ENCODE measurements at regions not wholly inside any gene's neighbourhood (a gene's known extent, or its start where the extent isn't known, plus 50 kb on each side); places are given as distances from the start of the nearest gene placed in this dataset.

DNA sequence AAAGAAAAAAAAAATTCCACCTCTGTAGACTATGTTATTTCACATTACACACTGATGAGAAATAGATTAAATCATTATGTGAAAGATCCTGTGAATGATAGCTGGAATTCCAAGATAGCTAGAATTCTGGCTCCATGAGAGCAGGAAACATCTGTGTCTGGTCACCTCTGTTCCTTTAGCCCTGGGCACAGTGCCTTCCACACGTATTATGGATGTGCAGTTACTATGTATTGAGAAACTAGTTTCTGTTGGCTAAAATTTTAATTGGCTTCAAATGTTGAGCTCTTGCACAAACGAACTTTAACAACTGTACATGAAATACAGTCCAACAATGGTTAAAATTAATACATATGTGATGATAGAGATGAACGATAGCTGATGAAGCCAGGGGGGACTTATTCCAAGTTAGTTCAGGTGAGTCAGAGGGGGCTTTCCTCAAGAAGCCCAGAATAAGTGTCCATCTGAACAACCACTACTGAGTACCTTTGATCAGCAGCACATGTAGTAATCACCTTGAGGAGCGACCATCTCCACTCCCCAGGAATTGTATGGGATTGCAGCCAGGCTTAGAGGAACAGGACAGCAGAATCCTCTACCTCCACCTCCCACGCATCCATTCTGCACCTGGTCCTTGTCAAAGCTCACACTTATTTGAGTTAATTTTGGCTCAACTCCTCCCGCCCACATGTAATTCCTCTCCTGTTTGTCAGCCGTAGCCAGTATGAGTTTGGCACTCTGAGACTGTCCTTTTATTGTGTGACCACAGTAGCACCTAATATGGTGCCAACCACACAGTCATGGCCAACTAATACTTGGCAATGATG is 68.6 kb downstream of the NABP1 start:
- H3K36me3 ChIP-seq: no peaks in the 10 kb centered on the region
- H3K27me3 ChIP-seq: no peaks in the 10 kb centered on the region
- no peak overlapping the region for H3K27ac ChIP-seq
- no peak for DNase-seq
- intact Hi-C loops (cut with DNase I; ENCODE audit: low total_unique reads): no loop called here
- no peaks in the 10 kb centered on the region for H3K4me1 ChIP-seq
- TF ChIP-seq, protein P1, sequence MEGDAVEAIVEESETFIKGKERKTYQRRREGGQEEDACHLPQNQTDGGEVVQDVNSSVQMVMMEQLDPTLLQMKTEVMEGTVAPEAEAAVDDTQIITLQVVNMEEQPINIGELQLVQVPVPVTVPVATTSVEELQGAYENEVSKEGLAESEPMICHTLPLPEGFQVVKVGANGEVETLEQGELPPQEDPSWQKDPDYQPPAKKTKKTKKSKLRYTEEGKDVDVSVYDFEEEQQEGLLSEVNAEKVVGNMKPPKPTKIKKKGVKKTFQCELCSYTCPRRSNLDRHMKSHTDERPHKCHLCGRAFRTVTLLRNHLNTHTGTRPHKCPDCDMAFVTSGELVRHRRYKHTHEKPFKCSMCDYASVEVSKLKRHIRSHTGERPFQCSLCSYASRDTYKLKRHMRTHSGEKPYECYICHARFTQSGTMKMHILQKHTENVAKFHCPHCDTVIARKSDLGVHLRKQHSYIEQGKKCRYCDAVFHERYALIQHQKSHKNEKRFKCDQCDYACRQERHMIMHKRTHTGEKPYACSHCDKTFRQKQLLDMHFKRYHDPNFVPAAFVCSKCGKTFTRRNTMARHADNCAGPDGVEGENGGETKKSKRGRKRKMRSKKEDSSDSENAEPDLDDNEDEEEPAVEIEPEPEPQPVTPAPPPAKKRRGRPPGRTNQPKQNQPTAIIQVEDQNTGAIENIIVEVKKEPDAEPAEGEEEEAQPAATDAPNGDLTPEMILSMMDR (IDR thresholded peaks at IDR 0.05): no peak
- H3K4me3 ChIP-seq: no peak overlapping the region
- H3K9me3 ChIP-seq: no peaks in the 10 kb centered on the region

DNA sequence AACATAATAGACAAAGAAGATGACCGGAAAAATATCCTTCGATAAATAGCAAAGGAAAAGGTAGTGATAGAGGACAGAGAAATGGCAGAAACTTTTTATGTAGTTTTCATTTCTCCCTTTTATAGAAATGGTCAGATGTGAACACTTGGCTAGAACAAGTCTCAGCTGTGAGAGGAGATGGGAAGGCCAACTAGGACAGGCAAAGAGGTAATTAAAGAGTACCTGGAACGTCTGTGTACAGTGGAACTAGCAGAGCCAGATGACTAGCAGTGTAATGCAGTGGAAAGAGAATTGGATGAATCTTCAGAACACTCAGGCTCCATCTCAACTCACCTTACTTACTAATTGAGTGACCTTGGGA is 69.2 kb downstream of the NABP1 start:
- Histone ChIP-seq H3K36me3 (no peaks in the 10 kb centered on the region), H3K4me1 (no peaks in the 10 kb centered on the region), H3K27ac (no peak overlapping the region), H3K9me3 (no peaks in the 10 kb centered on the region), H3K4me3 (no peak overlapping the region), H3K27me3 (no peaks in the 10 kb centered on the region)
- no peak for DNase-seq
- intact Hi-C loops (cut with DNase I; ENCODE audit: low total_unique reads): no loop called here
- TF ChIP-seq, protein P1 (IDR thresholded peaks at IDR 0.05): no peak

DNA sequence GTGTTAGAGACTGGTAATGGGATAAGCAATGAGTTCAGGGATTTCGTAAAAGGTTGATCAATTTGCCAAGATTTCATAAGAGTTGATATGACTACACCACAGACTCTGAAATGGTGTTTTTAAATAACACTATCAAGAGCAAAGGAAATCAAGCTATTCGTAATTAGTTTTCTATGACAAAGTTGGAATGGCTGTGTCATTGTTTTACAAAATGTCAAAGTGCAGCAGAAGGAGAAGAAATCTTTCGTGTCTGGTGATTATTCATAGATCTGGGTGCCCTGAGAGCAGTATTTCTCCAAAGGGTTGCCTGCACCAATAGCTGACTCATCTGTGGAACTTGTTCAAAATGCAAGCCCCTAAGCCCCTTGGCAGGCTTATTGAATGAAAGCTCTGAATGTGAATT is 70.1 kb downstream of the NABP1 start:
- H3K27ac ChIP-seq: no peak overlapping the region
- no peak overlapping the region for H3K4me3 ChIP-seq
- H3K27me3 ChIP-seq: no peaks in the 10 kb centered on the region
- H3K36me3 ChIP-seq: no peaks in the 10 kb centered on the region
- H3K4me1 ChIP-seq: no peaks in the 10 kb centered on the region
- intact Hi-C loops (cut with DNase I; ENCODE audit: low total_unique reads): no loop called here
- DNase-seq: no peak
- TF ChIP-seq, protein P1 (IDR thresholded peaks at IDR 0.05): no peak
- no peaks in the 10 kb centered on the region for H3K9me3 ChIP-seq

DNA sequence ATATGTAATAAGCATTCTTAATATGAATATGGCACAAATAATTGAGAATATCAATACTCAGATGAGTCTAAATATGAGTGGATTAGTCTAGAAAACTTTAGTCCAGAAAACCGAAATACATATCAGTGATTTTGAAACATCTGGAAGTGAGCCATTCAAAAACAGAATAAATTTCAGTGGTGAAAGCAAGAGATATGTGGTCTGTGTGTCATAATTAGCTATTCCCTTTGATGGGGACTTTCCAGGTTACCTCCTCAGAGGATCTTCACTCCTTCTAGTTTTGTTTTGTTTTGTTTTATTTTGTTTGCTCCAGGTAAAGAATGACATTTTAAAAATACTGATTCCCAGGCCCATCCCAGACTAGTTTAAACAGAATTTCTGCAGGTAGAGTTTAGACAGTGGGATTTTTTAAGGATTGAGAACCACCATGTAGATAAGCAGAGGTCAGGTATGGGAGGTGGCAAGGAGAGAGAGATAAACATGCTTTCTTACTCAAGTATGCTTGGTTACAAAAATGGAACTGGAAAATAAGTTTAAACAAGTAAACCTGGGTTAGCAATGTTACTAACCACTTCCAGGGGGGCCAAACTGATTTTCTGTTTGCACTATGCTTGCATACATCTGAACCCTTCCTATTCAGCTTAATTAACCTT is 70.7 kb downstream of the NABP1 start:
- Histone ChIP-seq H3K4me3 (no peak overlapping the region), H3K9me3 (no peaks in the 10 kb centered on the region), H3K4me1 (no peaks in the 10 kb centered on the region), H3K36me3 (no peaks in the 10 kb centered on the region), H3K27me3 (no peaks in the 10 kb centered on the region), H3K27ac (no peak overlapping the region)
- no peak for DNase-seq
- TF ChIP-seq, protein P1 (IDR thresholded peaks at IDR 0.05): no peak
- intact Hi-C loops (cut with DNase I; ENCODE audit: low total_unique reads): no loop called here

DNA sequence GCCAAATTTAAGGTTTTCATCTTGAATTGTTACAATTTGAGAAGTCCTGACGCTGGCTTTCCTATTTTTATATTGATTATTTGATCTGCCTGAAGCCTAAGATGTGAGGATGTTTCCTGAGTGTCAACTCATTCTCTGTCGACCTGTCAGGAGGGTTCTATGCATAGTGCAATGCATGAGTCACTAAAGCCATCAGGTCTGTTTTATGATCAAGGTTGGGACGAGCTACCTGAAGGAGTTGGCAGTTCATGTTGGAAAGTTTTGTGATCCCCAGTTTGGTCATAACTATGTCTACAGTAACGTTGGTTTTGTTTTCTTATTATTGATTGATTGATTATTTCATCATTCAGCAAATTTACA is 71.2 kb downstream of the NABP1 start:
- Histone ChIP-seq H3K4me1 (no peaks in the 10 kb centered on the region), H3K36me3 (no peaks in the 10 kb centered on the region), H3K27me3 (no peaks in the 10 kb centered on the region), H3K4me3 (no peak overlapping the region), H3K9me3 (no peaks in the 10 kb centered on the region), H3K27ac (no peak overlapping the region)
- intact Hi-C loops (cut with DNase I; ENCODE audit: low total_unique reads): no loop called here
- DNase-seq: no peak
- TF ChIP-seq, protein P1 (IDR thresholded peaks at IDR 0.05): no peak

Data from tibial artery (tissue), 4 donors.